B cell (primary cell): ENCODE measurements at regions not wholly inside any gene's neighbourhood (a gene's known extent, or its start where the extent isn't known, plus 50 kb on each side); places are given as distances from the start of the nearest gene placed in this dataset.
"Not testable (repeated sequence)": the region's sequence is repeated elsewhere in the genome, so short reads cannot be mapped to it uniquely, and the experiment has no call there.

Source experiments
- ATAC-seq: fragments of 200-7000 bp; cut with Tn5 transposase; one replicate; pipeline ENCODE4 v1.10.0; 2021; ENCODE audit warnings: low read depth, mild to moderate bottlenecking, moderate number of reproducible peaks, moderate library complexity
- CTCF ChIA-PET: fragments of 350-600 bp; sonication (Branson Sonifier 250); formaldehyde crosslinking; loops from one replicate; lab custom pipeline; 2021; ENCODE audit warnings: antibody characterized with exemption, inconsistent platforms; lab: Charles Lee
- POLR2A ChIA-PET: fragments of 350-600 bp; sonication (Branson Sonifier 250); formaldehyde crosslinking; loops from one replicate; lab custom pipeline; 2021; ENCODE audit warnings: antibody characterized with exemption; lab: Charles Lee
- DNase-seq: peaks from one replicate; pipeline ENCODE4 v3.0.0; 2013
- H2AFZ ChIP-seq: 2 replicates; pipeline ENCODE4 v1.6.1; 2012; ENCODE audit warnings: mild to moderate bottlenecking, low read depth, low read length; ENCODE audit not compliant: insufficient read depth, poor library complexity, severe bottlenecking
- H3K27ac ChIP-seq, 2 donors: 1 replicate in 1 of 2; 2 replicates in 1 of 2; pipeline ENCODE4 v1.5.1; 2012 to 2013; ENCODE audit warnings: low read length in 2 of 2, mild to moderate bottlenecking in 2 of 2, moderate library complexity in 1 of 2
- H3K27me3 ChIP-seq, 4 experiments: fragments of 200-600 bp in 1 of 4; sonication (generic) in 1 of 4; replicated peaks in 1 of 4; 1 replicate in 2 of 4; 2 replicates in 2 of 4; pipeline versions ENCODE4 v1.6.1 to v1.7.0; 2013 to 2016; ENCODE audit warnings: low read length in 3 of 4, mild to moderate bottlenecking in 2 of 4, mixed read lengths in 1 of 4, moderate library complexity in 1 of 4; ENCODE audit not compliant: insufficient read depth in 4 of 4, control insufficient read depth in 3 of 4; ENCODE audit errors: control extremely low read depth in 1 of 4
- H3K36me3 ChIP-seq, 2 experiments: replicated peaks in 1 of 2; 1 replicate in 1 of 2; 2 replicates in 1 of 2; pipeline versions ENCODE4 v1.6.1 to v1.7.1; 2013; ENCODE audit warnings: low read length in 1 of 2; ENCODE audit not compliant: insufficient read depth in 2 of 2, control insufficient read depth in 1 of 2; ENCODE audit errors: control extremely low read depth in 1 of 2, extremely low read depth in 1 of 2
- H3K4me1 ChIP-seq, 2 donors: fragments of 200-600 bp in 1 of 2; sonication (generic) in 1 of 2; 1 replicate in 1 of 2; 2 replicates in 1 of 2; pipeline versions ENCODE4 v1.5.1 to v1.6.1; 2013 to 2017; ENCODE audit warnings: low read length in 2 of 2; ENCODE audit not compliant: control insufficient read depth in 2 of 2, insufficient read depth in 2 of 2
- H3K4me2 ChIP-seq: replicated peaks from 2 replicates; pipeline ENCODE3; 2012; ENCODE audit warnings: mild to moderate bottlenecking, low read depth, low read length; ENCODE audit not compliant: poor library complexity, severe bottlenecking
- H3K4me3 ChIP-seq, 5 experiments: fragments of 200-600 bp in 1 of 5; sonication (generic) in 1 of 5; 1 replicate in 3 of 5; 2 replicates in 2 of 5; pipeline versions ENCODE4 v1.5.1 to v1.7.0; 2011 to 2016; ENCODE audit warnings: low read length in 4 of 5, mild to moderate bottlenecking in 4 of 5, low read depth in 2 of 5, control low read depth in 1 of 5, moderate library complexity in 1 of 5; ENCODE audit not compliant: insufficient read depth in 1 of 5; ENCODE audit errors: control extremely low read depth in 1 of 5, extremely low read depth in 1 of 5
- H3K79me2 ChIP-seq: fragments of 200-600 bp; sonication (generic); one replicate; pipeline ENCODE4 v1.6.0; 2016; ENCODE audit warnings: low read length; ENCODE audit not compliant: control insufficient read depth, insufficient read depth
- H3K9ac ChIP-seq: fragments of 200-600 bp; sonication (generic); 2 replicates; pipeline ENCODE4 v1.6.1; 2017; ENCODE audit warnings: mild to moderate bottlenecking, low read length, moderate library complexity
- H3K9me3 ChIP-seq, 3 donors: one replicate each; pipeline versions ENCODE4 v1.6.1 to v1.7.1; 2013; ENCODE audit warnings: low read length in 2 of 3; ENCODE audit not compliant: control insufficient read depth in 2 of 3, insufficient read depth in 1 of 3; ENCODE audit errors: control extremely low read depth in 1 of 3
- H4K20me1 ChIP-seq: 2 replicates; pipeline ENCODE4 v1.6.0; 2012; ENCODE audit warnings: mild to moderate bottlenecking, low read length; ENCODE audit not compliant: insufficient read depth, control insufficient read depth, poor library complexity, severe bottlenecking
- H3K27ac Mint-ChIP-seq: one replicate; pipeline ENCODE4 v1.8.0; 2021; ENCODE audit warnings: mixed read lengths
- H3K27me3 Mint-ChIP-seq: one replicate; pipeline ENCODE4 v1.8.0; 2021; ENCODE audit warnings: mixed read lengths
- H3K4me1 Mint-ChIP-seq: one replicate; pipeline ENCODE4 v1.8.0; 2021; ENCODE audit warnings: mixed read lengths
- H3K4me3 Mint-ChIP-seq: one replicate; pipeline ENCODE4 v1.8.0; 2021; ENCODE audit warnings: mixed read lengths
- H3K9me3 Mint-ChIP-seq: one replicate; pipeline ENCODE4 v1.8.0; 2022; ENCODE audit warnings: mixed read lengths; ENCODE audit not compliant: insufficient read depth
- CTCF ChIP-seq: fragments of 200-600 bp; IDR thresholded peaks from one replicate; pipeline ENCODE4 v1.8.0; 2022; ENCODE audit warnings: antibody characterized with exemption, mild to moderate bottlenecking
- EZH2 ChIP-seq: IDR thresholded peaks from 2 replicates; pipeline ENCODE4 v1.6.1; 2012; ENCODE audit warnings: borderline replicate concordance, low read depth, mild to moderate bottlenecking, moderate library complexity, low read length; ENCODE audit not compliant: insufficient read depth, poor library complexity, severe bottlenecking
- WGBS: methylation state at CpG from one replicate; pipeline ENCODE4 v1.1.5; 2013; ENCODE audit warnings: missing lambda C conversion rate; ENCODE audit not compliant: insufficient coverage; 5-methylcytosine and 5-hydroxymethylcytosine counted together
- intact Hi-C: fragments of 100-400 bp; cut with micrococcal nuclease; formaldehyde crosslinking; loops from one replicate; pipeline ENCODE4 v1.10.0; 2022

- H3K4me3 Mint-ChIP-seq, H3K9me3 ChIP-seq, H2AFZ ChIP-seq, H3K27ac Mint-ChIP-seq, H3K79me2 ChIP-seq, H3K4me2 ChIP-seq, H3K9me3 Mint-ChIP-seq, H4K20me1 ChIP-seq, H3K4me3 ChIP-seq, POLR2A ChIA-PET, H3K27me3 ChIP-seq, H3K9ac ChIP-seq, H3K36me3 ChIP-seq, H3K27ac ChIP-seq, H3K27me3 Mint-ChIP-seq, intact Hi-C loops: not testable (repeated sequence)
- H3K4me1 Mint-ChIP-seq: peaks cover 12% of the 10 kb centered on the region
- peak; percentile 93 for TF ChIP-seq CTCF
- ATAC-seq (peak; percentile 70), DNase-seq (peak; percentile 69)
- peaks cover 6 to 14% of the 10 kb centered on the region in 2 donors for H3K4me1 ChIP-seq
- CTCF ChIA-PET: interaction anchor here (0.6 to 1.1 kb wide), 6 partner anchors 8 to 1355 kb away, joined by 3 to 10 read pairs (median 5); no protein-coding TSS in a partner anchor
- 33% methylated on average over 2 of the region's 6 CpGs for WGBS
Measured at GRCh38 chr12:34123092-34123491, 100.8 kb downstream of the ALG10 start.

DNA sequence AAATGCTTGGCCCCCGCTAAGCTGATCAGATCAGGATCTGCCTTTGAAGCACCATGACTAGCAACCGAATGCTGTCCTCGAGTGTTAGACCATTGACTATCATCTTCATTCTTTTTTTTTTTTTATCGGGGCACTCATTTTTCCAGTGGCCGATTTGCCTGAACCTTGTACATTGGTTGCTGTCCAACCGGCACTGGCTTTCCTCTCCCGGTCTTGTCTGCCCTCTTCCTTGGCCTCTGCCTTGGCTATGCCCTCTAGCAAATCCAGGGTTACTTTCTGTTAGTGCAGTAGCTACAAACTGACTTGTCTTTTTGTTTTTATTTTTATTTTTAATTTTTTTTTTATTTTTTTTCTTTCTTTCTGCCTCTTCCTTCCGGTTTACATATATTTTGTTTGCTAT, 102.3 kb downstream of the ALG10 start:
- H3K4me1 Mint-ChIP-seq: peaks cover 17% of the 10 kb centered on the region
- H3K27me3 Mint-ChIP-seq: peaks cover 6% of the 10 kb centered on the region
- Histone ChIP-seq H3K9me3 (peaks cover 0 to 7% (median 0%) of the 10 kb centered on the region in 3 donors), H2AFZ (no peak overlapping the region), H3K79me2 (no peaks in the 10 kb centered on the region), H3K9ac (no peak overlapping the region), H3K4me3 (no peak overlapping the region), H3K27ac (no peak overlapping the region), H3K27me3 (no peaks in the 10 kb centered on the region), H3K36me3 (no peaks in the 10 kb centered on the region), H3K4me1 (peaks cover 6 to 14% of the 10 kb centered on the region in 2 donors), H3K4me2 (no peak overlapping the region), H4K20me1 (no peaks in the 10 kb centered on the region)
- intact Hi-C loops: no loop called here
- DNase-seq (no peak), ATAC-seq (no peak)
- POLR2A ChIA-PET: no interaction called here
- no peak overlapping the region for H3K4me3 Mint-ChIP-seq
- no peaks in the 10 kb centered on the region for H3K9me3 Mint-ChIP-seq
- TF ChIP-seq CTCF: no peak
- no peak for TF ChIP-seq EZH2
- CTCF ChIA-PET: interaction anchor here (0.7 to 0.8 kb wide), 3 partner anchors 104 to 846 kb away, joined by 3 read pairs; no protein-coding TSS in a partner anchor
- no peak overlapping the region for H3K27ac Mint-ChIP-seq
- whole genome bisulfite sequencing: 88% methylated on average over 6 of the region's 8 CpGs
